NT2/D1 (cell line): ENCODE measurements at regions not wholly inside any gene's neighbourhood (a gene's known extent, or its start where the extent isn't known, plus 50 kb on each side); places are given as distances from the start of the nearest gene placed in this dataset.

ENCODE experiments used
- DNase-seq: peaks from one replicate; pipeline ENCODE4 v3.0.0-alpha.2; 2011; ENCODE audit warnings: low read depth, low spot score
- H3K27me3 ChIP-seq: 2 replicates; pipeline ENCODE4 v1.6.0; 2011; ENCODE audit warnings: mild to moderate bottlenecking; ENCODE audit not compliant: insufficient read length, insufficient read depth
- H3K36me3 ChIP-seq: 2 replicates; pipeline ENCODE4 v1.6.1; 2011; ENCODE audit warnings: mild to moderate bottlenecking, low read length, mixed read lengths; ENCODE audit not compliant: insufficient read depth, insufficient read length
- H3K4me1 ChIP-seq: 2 replicates; pipeline ENCODE4 v1.5.1; 2011; ENCODE audit not compliant: insufficient read depth, insufficient read length
- H3K4me3 ChIP-seq: 2 replicates; pipeline ENCODE4 v1.5.1; 2011; ENCODE audit warnings: low read depth; ENCODE audit not compliant: insufficient read length
- H3K9ac ChIP-seq: 2 replicates; pipeline ENCODE4 v1.6.0; 2011; ENCODE audit warnings: low read depth; ENCODE audit not compliant: insufficient read length
- H3K9me3 ChIP-seq: 2 replicates; pipeline ENCODE4 v1.5.1; 2011; ENCODE audit warnings: mild to moderate bottlenecking, low read length; ENCODE audit not compliant: insufficient read depth
- SUZ12 ChIP-seq: IDR thresholded peaks from 2 replicates; pipeline ENCODE4 v1.6.1; 2011; ENCODE audit not compliant: insufficient read length, insufficient read depth; ENCODE audit errors: extremely low read depth
- YY1 ChIP-seq: IDR thresholded peaks from 2 replicates; pipeline ENCODE4 v1.6.1; 2011; ENCODE audit not compliant: insufficient read length, insufficient read depth
- ZNF274 ChIP-seq: IDR thresholded peaks from 2 replicates; pipeline ENCODE4 v1.6.1; 2011; ENCODE audit warnings: mild to moderate bottlenecking, low read depth, low read length

DNA sequence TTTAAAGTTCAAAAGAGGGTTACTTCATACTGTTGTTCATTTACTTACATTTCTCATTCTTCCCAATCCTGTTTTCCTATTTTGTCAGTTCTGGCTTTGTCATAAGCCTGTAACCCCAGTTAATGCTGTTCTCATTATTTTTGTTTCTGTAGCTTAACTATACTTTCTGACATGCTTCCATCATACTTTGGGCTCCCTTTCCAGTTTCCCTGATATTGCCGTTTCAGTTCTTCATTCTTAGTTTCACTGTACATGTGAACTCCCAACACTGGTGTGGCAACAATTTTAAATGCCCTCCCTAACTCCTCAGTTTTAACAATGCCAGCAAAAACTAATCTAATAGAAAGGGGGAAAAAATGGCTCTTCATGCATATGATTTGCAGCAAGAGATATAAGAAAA is 456.7 kb downstream of the LMO4 start:
- TF ChIP-seq SUZ12 = no peak
- no peak for TF ChIP-seq ZNF274
- no peak for TF ChIP-seq YY1

DNA sequence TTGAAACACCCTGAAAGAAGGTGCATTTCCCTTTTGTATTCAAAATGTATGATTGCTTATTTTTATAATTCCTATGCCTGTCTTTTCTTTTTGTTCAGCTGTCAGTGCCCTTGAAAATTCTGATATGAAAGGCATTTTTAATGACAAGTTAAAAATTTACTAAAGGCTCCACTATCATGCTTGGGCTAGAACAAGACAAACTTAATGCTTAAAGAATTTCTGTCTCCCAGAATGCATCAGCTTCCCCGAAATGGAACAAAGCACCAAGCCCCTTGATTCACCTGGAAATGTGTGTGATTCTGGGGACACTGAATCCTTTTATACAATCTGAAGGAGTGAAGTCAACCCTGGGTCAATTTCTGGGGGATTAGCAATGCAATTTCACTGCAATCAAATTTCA is 457.5 kb downstream of the LMO4 start:
- H3K36me3 ChIP-seq = no peaks in the 10 kb centered on the region
- TF ChIP-seq YY1 (no peak), SUZ12 (no peak), ZNF274 (no peak)
- H3K4me1 ChIP-seq = no peaks in the 10 kb centered on the region
- no peaks in the 10 kb centered on the region for H3K9me3 ChIP-seq
- no peak for DNase-seq
- H3K9ac ChIP-seq = no peak overlapping the region
- H3K4me3 ChIP-seq = no peak overlapping the region
- no peaks in the 10 kb centered on the region for H3K27me3 ChIP-seq

More for the DNA sequence above, 456.7 kb downstream of the LMO4 start:
- no peak for DNase-seq
- Histone ChIP-seq H3K9ac (no peak overlapping the region), H3K4me1 (no peaks in the 10 kb centered on the region), H3K9me3 (no peaks in the 10 kb centered on the region), H3K27me3 (no peaks in the 10 kb centered on the region), H3K4me3 (no peak overlapping the region), H3K36me3 (no peaks in the 10 kb centered on the region)

DNA sequence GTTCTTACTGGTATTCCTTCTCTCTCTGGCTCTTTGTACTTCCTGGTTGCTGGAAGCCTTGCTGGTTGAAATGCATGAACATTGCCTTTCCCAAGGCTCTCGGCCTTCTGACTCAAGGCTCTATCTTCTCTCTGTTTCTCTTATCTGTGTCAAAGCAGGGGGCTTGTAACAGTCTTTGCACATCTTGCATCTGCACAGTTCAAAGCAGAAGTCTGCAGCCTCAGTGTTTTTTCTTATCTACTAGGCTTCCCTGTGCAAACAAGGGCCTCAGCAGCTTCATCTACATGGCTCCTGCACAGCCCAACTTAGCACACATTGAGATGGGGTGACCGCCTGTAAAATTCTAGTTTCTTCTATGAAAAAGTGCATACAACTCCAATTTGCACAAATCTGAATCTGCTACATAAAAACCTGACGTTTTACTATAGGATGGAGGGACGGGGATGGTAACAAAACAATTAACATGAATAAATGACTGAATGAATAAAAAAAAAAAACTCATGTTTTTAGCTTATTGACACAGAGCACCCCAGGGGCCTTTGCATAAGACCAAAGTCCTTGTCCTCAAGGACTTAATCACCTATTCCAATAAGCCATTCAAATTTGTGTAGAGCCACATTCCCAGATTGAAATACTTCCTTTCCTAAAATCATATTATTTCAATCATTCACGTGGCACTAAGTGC is 458.3 kb downstream of the LMO4 start:
- no peaks in the 10 kb centered on the region for H3K36me3 ChIP-seq
- H3K4me1 ChIP-seq = no peaks in the 10 kb centered on the region
- H3K9me3 ChIP-seq = no peaks in the 10 kb centered on the region
- no peak overlapping the region for H3K9ac ChIP-seq
- TF ChIP-seq YY1 (no peak), SUZ12 (no peak), ZNF274 (no peak)
- no peak overlapping the region for H3K4me3 ChIP-seq
- H3K27me3 ChIP-seq = no peaks in the 10 kb centered on the region
- DNase-seq = no peak

DNA sequence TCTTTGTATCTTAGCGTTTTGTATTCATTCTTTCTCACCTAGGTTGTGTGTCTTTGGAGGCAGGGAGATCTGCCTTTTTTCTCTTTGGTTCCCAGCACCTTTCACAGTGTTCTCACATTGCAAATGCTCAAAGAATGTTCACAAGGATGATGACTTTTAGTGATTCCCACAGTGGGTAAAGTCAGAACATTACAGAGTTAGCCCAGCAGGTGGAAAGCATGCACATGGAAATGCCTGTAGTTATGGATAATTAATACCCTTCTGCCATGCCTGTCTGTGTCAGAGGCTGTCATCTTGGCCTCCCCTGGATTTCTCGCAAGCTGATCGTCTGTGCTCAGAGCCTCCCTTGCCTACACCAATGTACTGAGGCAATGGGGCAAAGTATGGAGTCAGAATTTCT is 458.9 kb downstream of the LMO4 start:
- Histone ChIP-seq H3K36me3 (no peaks in the 10 kb centered on the region), H3K4me3 (no peak overlapping the region), H3K4me1 (no peaks in the 10 kb centered on the region), H3K9ac (no peak overlapping the region), H3K27me3 (no peaks in the 10 kb centered on the region), H3K9me3 (no peaks in the 10 kb centered on the region)
- TF ChIP-seq YY1 (no peak), ZNF274 (no peak), SUZ12 (no peak)
- no peak for DNase-seq

DNA sequence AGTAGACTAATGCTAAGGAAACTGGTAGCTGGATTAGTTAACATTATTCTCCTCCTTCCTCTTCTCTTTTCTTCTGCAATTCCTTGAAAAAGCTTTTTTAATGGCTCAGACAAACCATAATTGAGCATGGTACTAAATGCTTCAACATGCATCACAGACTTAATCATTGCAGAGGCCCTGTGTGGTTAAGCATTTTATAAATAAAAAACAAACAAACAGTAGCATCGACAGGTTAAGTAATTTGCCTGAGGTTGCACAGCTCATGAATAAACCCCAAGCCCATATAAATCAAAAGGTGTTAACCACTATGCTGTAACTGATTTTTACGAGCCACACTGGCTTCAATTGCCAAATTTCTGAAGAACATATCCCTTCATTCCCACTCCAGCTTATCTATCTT is 462.1 kb downstream of the LMO4 start:
- Histone ChIP-seq H3K4me3 (no peak overlapping the region), H3K27me3 (no peaks in the 10 kb centered on the region), H3K36me3 (no peaks in the 10 kb centered on the region), H3K9me3 (no peaks in the 10 kb centered on the region), H3K4me1 (no peaks in the 10 kb centered on the region), H3K9ac (no peak overlapping the region)
- TF ChIP-seq ZNF274 = no peak
- TF ChIP-seq YY1 = no peak
- no peak for TF ChIP-seq SUZ12
- DNase-seq = no peak

DNA sequence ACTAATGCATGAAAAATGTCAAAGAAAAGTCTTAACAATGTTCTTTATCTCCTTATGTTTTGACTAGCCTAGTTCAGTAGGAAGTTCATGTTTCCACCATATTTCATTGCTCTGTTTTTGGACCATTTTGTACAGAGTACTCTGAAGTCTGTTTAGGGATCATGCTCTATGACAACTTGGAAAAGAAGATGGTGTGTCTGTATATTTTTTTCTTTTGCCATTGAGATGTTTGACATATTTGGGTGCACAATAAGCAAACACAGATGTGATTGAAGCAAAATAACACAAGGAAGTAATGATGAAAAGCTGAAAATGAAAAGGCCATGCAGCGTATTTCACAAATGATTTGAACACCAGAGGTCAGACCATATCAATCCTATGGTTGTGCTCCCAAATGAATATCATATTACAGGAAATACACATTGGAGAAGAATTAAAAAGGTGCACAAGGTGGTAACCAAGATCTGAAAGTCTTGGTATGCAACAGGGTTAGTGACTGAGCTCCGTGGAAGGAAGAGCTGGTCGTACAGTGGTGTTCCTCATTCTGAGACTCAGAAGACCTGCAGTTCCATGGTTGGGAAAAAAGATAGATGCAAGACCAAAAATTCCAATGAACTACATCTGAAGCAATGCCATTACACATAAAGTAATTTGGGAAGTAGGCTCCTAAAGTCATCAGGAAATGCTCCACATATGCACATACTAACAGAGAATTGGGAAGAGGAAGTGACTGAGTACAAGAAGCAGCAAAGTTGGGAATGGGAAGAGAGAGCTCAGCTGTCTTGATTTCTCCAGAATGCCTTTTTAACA is 463.5 kb downstream of the LMO4 start:
- no peak for DNase-seq
- Histone ChIP-seq H3K4me3 (no peak overlapping the region), H3K36me3 (no peaks in the 10 kb centered on the region), H3K9ac (no peak overlapping the region), H3K4me1 (no peaks in the 10 kb centered on the region), H3K27me3 (no peaks in the 10 kb centered on the region), H3K9me3 (no peaks in the 10 kb centered on the region)
- TF ChIP-seq YY1 (no peak), ZNF274 (no peak), SUZ12 (no peak)

DNA sequence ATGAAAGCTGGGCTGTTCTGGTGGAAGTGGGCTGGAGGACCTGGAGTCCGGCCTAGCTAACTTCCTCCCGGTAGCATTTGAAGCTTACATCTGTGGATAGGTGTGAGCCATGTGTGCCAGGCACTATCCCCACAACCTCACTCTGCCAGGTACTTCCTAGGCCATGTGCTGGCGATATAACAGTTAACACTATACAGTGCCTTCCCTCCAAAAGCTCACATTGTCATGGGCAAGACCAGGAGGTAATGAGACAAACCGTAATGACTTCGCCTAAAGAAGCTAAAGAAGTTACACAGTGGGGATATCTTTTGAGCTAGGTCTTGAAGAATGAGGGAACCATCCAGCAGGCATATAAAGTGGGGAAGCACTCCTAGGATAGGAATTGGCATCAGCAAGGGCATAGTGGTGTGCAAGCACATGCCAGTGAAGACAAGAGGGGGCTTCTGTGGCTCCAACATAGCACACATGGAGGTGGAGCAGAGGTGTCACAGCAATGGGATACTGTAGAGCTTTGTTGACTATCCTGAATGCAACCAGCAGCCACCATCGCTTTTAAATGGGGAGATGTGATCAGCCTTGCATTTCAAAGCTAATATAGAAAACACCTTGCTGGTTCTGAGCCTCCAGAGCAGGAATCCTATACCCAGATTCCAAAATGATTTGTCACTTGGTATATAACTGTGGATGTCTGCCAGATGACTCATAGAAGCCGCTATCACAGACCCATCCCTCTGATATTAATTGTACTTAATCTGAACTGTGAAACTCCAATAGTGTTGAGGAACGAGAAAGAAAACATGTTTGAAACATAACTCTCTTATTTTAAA is 466.3 kb downstream of the LMO4 start:
- Histone ChIP-seq H3K36me3 (no peaks in the 10 kb centered on the region), H3K9me3 (no peaks in the 10 kb centered on the region), H3K4me1 (no peaks in the 10 kb centered on the region), H3K27me3 (no peaks in the 10 kb centered on the region), H3K4me3 (no peak overlapping the region), H3K9ac (no peak overlapping the region)
- DNase-seq = no peak
- no peak for TF ChIP-seq YY1
- no peak for TF ChIP-seq ZNF274
- no peak for TF ChIP-seq SUZ12
